CD4-positive, alpha-beta T cell treated with Interleukin-10 for 1 hour (primary cell): ENCODE measurements at regions not wholly inside any gene's neighbourhood (a gene's known extent, or its start where the extent isn't known, plus 50 kb on each side); places are given as distances from the start of the nearest gene placed in this dataset.
"Not testable (repeated sequence)": the region's sequence is repeated elsewhere in the genome, so short reads cannot be mapped to it uniquely, and the experiment has no call there.

Source experiments
- DNase-seq: peaks from one replicate; pipeline ENCODE4 v3.0.0-alpha.2; 2020

GRCh38 chr1:47689894-47690293 is 252.1 kb downstream of the FOXD2 start:
- DNase-seq, result no peak

- no peak for DNase-seq
These were observed 252.8 kb downstream of the FOXD2 start for GRCh38 chr1:47690341-47691250.

GRCh38 chr1:47691293-47691692 is 253.4 kb downstream of the FOXD2 start:
- not testable (repeated sequence) for DNase-seq

- no peak for DNase-seq
These were observed 254.4 kb downstream of the FOXD2 start for GRCh38 chr1:47692196-47692595.

GRCh38 chr1:47693115-47693514 is 255.3 kb downstream of the FOXD2 start:
- DNase-seq, result no peak

- DNase-seq, result no peak
These were observed 256.4 kb downstream of the FOXD2 start for GRCh38 chr1:47694011-47694890.

GRCh38 chr1:47696404-47696736 is 258.5 kb downstream of the FOXD2 start:
- DNase-seq, result no peak

- DNase-seq, result no peak
These were observed 259.0 kb downstream of the FOXD2 start for GRCh38 chr1:47696737-47697441.

- no peak for DNase-seq
These were observed 259.9 kb downstream of the FOXD2 start for GRCh38 chr1:47697616-47698335.

- DNase-seq, result no peak
These were observed 261.8 kb downstream of the FOXD2 start for GRCh38 chr1:47699492-47700235.

GRCh38 chr1:47701283-47701682 is 263.4 kb downstream of the FOXD2 start:
- DNase-seq, result no peak

- DNase-seq, result no peak
These were observed 264.1 kb downstream of the FOXD2 start for GRCh38 chr1:47701741-47702515.

GRCh38 chr1:47703156-47703825 is 265.4 kb downstream of the FOXD2 start:
- DNase-seq, result no peak

- DNase-seq, result no peak
These were observed 266.2 kb downstream of the FOXD2 start for GRCh38 chr1:47703981-47704596.

GRCh38 chr1:47705517-47706130 is 267.8 kb downstream of the FOXD2 start:
- no peak for DNase-seq

GRCh38 chr1:47707503-47707902 is 269.7 kb downstream of the FOXD2 start:
- DNase-seq, result no peak

- DNase-seq, result no peak
These were observed 270.2 kb downstream of the FOXD2 start for GRCh38 chr1:47708019-47708535.

GRCh38 chr1:47708658-47709018 is 270.8 kb downstream of the FOXD2 start:
- DNase-seq, result no peak
